ENCODE measurements at regions not wholly inside any gene's neighbourhood (a gene's known extent, or its start where the extent isn't known, plus 50 kb on each side); places are given as distances from the start of the nearest gene placed in this dataset.

DNA sequence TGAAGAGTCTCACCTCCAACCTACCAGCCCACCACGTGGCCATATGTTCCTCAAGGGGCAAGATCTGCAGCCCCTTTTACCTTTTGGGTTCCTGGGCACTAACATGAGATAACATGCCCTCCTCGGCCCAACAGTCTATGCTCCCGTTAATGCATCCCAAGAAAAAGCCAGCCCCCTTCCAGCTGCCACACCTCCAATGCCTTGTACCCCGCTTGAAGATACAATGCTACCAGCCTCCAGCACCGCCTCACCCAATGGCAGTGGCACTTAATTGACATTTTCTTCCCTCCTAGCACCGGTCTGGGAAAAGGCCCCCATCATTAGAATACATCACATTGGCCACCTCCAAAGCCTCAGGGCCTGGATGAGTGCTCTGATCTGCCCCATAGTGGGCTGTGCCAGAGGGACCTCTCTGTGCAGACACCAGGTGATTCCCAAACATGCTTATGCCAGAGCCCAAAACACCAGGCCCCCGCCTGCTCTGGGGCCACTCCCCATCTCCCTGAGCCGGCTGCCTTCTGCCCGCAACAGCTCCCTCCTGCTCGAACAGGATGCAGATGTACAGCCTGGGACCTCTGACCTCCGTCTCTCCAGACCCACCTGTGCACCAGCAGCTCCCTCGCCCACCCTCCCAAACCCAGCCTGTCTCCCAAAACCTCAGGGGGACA, 118.3 kb downstream of the NCOR2 start:
- DNase-seq = no peak

DNA sequence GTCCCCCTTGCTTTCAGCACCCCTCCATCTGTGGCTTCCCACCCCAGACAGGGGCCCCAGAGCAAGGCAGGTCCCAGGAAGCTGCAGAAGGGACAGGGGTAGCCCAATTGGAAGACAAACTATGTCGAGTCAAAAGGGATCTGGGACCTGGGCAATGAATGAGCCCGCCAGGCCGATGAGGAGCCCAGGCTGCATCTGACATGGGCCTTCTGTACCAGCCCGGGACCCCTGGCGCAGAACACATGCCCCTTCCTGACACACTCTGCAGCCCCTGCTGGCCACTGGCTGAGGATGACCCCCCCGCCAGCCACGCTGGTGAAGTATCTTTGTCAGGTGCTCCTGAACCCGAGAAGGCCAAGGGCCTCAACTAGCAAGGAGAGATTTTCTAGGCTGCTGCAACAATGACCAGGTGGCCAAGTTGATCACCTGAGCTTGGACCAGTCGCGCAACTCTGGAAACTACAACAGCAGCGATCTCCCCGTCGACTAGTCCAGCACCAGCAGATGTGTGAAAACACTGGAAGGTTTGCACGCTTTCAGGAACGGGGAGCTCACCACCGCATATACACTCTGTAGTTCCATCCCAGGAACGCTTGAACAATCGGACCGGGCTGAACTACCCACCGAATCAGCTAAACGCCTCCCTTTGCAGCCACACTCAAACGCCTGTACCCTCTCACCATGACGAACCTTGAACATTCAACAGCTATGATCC, 119.0 kb downstream of the NCOR2 start:
- no peak for DNase-seq

DNA sequence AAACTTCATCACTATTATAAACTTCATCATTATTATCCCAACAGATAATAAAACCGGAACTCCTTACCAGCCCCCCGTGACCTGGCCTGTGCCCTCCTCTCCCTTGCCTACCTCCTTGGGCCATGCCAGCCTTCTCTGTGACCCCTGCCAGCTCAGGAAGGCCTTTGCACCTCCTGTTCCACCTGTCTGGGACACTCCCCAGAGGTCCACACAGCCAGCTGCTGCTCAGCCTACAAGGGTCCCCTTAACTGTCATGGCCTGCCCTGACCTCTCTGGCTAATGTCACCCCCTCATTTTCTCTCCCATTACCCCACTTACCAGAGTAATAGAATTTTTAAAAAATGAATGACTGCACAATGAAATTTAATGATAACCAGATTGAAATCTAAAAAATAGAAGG, 121.0 kb downstream of the NCOR2 start:
- DNase-seq = no peak

DNA sequence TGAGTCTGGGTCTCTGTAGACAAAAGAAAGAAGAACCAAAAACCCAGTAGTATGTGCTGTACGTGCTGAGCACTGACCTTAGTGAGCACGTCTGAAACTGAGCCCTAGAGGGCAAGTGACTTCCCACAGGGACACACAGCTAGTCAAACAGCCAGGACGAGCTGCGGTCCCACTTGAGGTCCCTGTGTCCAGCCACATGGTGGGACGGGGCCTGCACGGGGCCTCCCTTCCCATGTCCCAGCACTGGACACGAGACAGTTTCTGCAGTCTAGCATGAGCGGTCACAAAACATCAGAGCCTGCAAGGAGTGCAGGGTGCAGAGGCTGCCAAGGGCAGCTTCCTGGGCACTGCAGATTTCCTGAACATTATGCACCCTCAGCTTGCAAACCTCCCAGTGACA, 121.6 kb downstream of the NCOR2 start:
- DNase-seq = no peak

GRCh38 chr12:124445121-124445718, 122.2 kb downstream of the NCOR2 start:
- DNase-seq = peak in 1 of 58 donors; percentile 17

- no peak for DNase-seq
These were observed 123.3 kb downstream of the NCOR2 start for GRCh38 chr12:124443931-124444712.

DNA sequence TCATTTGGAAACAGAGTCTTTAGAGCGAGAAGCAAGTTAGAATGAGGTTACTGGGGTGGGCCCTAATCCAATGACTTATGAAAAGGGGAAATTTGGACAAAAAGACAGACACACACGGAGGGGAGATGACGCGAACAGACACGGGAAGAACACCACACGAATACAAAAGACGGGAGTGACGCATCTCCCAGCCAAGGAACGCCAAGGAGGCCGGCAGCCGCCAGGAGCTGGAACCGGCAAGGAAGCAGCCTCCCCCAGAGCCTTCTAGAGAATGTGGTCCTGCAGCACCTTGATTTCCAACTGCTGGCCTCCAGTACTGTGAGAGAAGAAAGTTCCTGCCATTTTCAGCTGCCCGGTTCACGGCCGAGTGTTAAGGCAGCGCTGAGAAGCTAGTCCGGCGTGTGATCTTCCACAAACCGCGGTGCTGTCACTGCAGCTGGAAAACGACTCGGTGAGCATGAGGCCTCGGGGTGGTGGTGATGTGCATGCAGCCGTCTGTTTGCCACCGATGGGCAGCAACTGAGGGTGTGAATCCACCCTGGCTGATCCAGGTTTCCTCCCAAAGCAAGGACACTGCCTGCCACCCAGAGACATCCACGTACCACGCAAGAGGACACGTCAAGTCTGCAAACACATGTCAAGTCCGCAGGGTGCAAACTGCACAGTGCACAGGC, 124.5 kb downstream of the NCOR2 start:
- DNase-seq = peak in 8 of 58 donors; percentile 5 to 52 (median 31)

- peak in 3 of 58 donors; percentile 10 to 20 (median 17) for DNase-seq
These were observed 125.1 kb downstream of the NCOR2 start for GRCh38 chr12:124442281-124442680.

- peak in 11 of 58 donors; percentile 13 to 65 (median 31) for DNase-seq
These were observed 125.8 kb downstream of the NCOR2 start for GRCh38 chr12:124441443-124442194.

- DNase-seq = no peak
These were observed 126.5 kb downstream of the NCOR2 start for GRCh38 chr12:124440841-124441381.

DNA sequence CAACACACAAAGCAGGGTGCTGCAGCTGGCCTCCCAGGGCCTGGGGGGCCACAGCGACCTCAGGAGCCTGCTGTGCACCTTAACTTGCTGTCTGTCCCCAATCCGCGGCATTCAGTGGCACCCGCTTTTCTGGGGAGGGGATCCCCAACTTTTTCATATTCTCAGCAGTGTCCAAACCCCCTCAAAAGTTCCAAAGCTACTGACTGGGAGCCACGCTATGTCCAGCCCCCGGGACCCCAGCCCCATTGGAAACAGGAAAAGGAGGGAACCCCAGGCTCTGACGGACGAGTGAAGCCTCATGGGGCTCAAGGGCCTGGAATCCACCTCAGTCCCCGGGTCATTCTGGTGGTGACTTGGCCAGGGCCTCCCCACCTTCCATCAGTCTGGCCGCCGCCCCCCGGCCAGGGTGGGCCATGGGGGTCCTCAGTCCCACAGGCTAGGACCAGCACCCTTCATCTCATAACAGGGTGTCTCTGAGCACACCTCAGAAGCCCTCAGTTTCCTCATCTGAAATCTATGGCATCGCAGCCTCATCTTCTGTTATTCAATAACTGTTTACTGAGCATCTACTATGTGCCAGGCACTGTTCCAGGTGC, 127.3 kb downstream of the NCOR2 start:
- DNase-seq = no peak

DNA sequence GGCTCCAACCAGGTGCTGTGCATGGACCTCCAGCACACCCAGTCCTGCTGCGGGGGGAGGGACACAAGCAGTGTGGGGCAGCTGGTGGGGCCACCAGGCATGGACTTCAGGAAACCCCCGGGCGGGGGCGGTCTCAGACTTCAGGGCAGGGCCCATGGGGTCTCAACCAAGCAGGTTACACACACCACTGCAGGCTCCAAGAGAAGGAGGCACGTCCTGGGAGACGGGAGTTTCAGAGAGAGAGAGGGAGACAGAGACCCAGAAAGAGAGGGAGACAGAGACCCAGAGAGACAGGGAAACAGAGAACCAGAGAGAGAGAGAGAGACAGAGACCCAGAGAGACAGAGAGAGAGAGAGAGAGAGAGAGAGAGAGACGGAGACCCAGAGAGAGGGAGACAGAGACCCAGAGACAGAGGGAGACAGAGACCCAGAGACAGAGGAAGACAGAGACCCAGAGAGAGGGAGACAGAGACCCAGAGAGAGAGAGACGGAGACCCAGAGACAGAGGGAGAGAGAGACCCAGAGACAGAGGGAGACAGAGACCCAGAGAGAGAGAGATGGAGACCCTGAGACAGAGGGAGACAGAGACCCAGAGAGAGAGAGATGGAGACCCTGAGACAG, 128.9 kb downstream of the NCOR2 start:
- DNase-seq = no peak

GRCh38 chr12:124437617-124438436, 129.6 kb downstream of the NCOR2 start:
- DNase-seq = no peak

GRCh38 chr12:124437121-124437520, 130.3 kb downstream of the NCOR2 start:
- DNase-seq = no peak

DNA sequence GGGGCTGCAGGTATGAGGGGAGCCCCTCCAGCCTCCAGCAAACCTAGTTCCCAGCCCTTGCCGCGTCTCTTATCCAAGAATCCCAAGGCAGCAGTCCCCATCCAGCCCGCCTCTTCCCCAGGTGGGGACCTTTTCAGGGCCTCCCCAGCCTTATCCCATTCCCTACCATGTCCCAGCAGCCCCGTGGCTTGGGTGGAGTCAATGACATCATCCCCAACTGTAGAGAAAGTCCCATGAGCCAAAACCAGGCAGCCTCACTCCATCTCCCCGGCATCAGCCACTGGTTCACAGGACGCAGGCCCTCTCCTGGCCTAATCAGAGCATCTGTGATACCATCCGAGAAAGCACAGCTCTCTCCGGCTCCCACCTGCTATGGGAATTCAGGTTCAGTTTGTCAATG, 131.0 kb downstream of the NCOR2 start:
- DNase-seq = no peak

GRCh38 chr12:124435806-124436345, 131.5 kb downstream of the NCOR2 start:
- DNase-seq = no peak

- no peak for DNase-seq
These were observed 132.2 kb downstream of the NCOR2 start for GRCh38 chr12:124434951-124435805.

Data from anterior cingulate cortex (tissue), 58 donors.